RPMI8226 (cell line): ENCODE measurements at regions not wholly inside any gene's neighbourhood (a gene's known extent, or its start where the extent isn't known, plus 50 kb on each side); places are given as distances from the start of the nearest gene placed in this dataset.
A peak's percentile ranks its signal among the peaks of the same experiment; 100 is the strongest.
"Not testable (repeated sequence)": the region's sequence is repeated elsewhere in the genome, so short reads cannot be mapped to it uniquely, and the experiment has no call there.

Source experiments
- DNase-seq: peaks from one replicate; pipeline ENCODE4 v3.0.0-alpha.2; 2015

- DNase-seq = no peak
These were observed 559.0 kb upstream of the NRP1 start for GRCh38 chr10:33893506-33893905.

DNA sequence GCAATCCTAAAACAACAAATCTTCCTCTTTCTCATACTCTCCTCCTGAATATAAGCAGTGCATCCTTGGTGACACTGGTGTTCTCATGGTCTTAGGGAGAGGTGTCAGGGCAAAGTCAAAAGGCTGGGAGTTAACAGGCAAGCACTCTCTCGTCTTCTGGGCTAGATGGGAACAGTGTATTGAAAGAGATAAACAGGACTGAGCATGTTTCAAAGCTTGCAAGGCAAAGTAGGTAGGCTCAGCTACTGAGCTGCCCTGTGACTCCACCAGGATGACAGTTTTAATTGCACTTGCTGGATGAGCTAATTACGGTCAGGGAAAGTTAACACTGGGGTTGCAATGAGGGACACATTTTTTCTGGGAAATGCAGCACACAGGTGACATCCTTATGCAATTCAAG is 554.9 kb upstream of the NRP1 start:
- DNase-seq = no peak

DNA sequence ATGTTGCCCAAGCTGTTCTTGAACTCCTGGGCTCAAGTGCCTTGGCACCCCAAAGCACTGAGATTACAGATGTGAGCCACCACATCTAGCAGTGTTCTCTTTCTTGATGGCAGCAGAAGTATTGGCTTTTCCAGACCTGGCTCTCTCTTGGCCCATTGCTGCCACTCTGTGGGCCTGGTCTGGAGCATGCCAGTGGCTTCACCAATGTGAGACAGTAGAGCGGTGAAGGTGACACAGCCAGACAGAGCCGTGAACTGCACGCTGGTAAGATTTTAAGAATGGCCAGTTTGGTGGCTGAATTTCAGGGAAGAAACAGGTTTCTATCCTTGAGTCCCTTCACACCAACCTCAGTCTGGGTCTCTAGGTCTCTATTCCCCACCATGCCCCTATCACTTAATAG is 552.7 kb upstream of the NRP1 start:
- no peak for DNase-seq

DNA sequence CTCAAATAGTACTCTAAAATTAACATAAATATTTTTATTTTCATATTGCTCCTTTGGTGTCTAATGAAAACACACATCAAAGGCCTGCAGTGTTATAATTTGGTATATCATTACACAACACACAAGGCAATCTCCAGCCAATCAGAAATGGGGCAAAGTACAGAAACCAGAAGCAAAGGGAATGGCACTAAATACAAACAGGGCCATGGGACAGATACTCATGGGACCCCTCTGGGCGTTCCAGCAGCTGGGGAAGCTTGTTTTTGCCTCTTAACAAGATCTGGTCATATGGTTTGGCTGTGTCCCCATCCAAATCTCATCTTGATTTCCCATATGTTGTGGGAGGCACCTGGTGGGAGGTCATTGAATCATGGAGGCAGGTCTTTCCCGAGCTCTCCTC is 551.8 kb upstream of the NRP1 start:
- no peak for DNase-seq

GRCh38 chr10:33884604-33885003 is 550.1 kb upstream of the NRP1 start:
- no peak for DNase-seq

- no peak for DNase-seq
These were observed 549.4 kb upstream of the NRP1 start for GRCh38 chr10:33883881-33884280.

- DNase-seq = no peak
These were observed 548.5 kb upstream of the NRP1 start for GRCh38 chr10:33882996-33883395.

DNA sequence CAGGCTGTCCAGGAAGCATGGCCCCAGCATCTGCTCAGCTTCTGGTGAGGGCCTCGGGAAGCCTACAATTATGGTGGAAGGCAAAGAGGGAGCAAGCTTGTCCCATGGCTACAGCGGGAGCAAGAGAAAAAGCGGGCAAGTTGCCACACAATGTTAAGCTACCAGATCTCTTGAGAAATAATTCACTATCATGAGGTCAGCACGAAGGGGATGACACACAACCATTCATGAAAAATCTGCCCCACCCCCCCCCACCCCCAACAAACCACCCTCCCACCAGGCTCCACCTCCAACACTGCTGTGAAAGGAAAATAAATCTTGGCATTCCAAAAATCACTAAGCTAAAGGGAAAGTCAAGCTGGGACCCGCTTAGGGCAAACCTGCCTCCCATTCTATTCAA is 545.8 kb upstream of the NRP1 start:
- DNase-seq = no peak

DNA sequence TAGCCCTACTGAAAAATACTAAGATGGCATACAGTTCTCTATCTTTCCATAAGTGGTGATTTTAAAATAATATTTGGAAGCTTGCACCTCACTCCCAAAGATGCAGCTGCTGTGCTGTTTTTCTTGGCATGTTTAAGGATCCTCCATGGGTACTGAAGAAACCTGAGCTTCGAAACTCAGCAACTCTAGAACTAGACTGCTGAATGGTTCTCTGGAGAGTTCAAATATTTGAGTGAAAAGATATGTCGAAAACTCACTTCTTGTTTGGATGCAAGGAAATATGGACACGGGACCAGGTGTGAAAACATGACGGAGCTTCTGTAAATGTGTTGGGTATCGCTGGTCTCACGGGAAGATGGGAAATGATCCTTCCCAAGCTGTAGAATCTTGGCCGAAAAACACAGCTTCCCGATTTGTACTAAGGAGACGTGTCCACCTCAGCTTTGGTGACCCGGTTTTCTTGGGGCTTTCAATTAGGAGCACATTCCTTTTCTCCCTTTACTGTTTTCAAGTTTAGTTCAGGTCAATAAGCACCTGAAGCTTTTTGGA is 543.8 kb upstream of the NRP1 start:
- DNase-seq = no peak

DNA sequence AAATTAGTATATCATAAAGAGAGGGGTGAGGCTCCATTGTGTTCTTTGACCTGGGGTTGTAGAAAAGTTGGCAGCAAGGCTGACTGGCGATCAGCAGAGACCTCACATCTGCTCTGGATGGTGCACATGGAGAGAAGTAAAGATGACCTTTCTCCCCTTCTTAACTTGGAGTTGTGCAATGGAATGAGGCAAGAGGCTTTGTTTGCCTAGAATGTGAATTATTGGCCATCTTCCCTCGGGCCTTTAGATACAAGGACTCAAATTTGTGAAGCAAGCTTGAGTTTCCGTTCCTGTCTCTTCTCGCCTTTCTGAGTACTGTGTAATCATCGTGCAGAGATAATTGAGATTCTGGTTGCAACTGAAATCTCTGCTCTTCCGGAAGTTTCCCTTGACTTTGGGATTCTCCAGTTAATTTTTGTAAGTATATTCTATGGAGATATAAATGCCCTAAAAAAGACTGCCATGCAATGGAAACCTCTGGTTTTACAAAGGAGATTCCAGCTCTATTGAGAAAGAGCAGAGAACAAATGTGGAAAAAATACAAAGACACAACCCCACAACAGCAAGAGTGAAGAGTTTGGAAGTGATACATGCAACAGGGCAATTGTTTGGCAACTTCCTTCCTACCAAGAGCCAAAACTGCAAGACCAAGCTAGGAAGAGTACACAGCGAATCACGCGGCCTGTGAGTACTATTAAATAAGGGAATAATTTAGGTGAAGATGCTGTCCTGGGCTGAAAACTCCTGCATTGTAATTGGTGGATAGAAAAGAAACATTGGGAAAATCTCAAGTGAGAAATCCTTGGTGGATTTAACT is 542.3 kb upstream of the NRP1 start:
- DNase-seq = no peak

DNA sequence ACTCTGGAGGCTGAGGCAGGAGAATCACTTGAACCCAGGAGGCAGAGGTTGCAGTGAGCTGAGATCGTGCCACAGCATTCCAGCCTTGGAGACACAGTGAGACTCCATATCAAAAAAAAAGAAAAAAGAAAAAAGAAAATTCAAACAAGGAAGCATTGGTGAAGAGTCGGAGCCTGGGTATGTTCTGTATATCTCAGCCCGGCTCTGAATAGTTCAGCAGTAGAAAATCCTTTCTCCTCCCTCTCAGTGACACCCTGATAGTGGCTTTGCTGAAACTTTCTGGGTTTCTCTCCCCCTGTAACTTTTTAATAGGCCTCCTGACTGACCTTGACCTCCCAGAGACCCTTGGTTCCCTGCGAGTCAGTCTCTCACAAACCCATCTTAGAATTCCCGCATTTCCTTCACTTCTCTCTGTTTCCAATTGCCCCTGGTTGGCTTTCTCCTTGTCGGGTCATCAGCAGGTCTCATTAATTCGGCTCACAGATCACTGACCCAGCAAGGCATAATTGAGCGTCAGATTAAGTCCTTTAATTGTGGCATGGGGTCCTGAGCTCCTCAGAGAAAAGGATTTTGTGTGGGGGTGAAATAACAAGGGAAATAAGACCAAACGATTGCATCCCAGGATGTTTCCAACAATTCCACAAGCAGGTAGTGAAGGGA is 541.6 kb upstream of the NRP1 start:
- DNase-seq = no peak

DNA sequence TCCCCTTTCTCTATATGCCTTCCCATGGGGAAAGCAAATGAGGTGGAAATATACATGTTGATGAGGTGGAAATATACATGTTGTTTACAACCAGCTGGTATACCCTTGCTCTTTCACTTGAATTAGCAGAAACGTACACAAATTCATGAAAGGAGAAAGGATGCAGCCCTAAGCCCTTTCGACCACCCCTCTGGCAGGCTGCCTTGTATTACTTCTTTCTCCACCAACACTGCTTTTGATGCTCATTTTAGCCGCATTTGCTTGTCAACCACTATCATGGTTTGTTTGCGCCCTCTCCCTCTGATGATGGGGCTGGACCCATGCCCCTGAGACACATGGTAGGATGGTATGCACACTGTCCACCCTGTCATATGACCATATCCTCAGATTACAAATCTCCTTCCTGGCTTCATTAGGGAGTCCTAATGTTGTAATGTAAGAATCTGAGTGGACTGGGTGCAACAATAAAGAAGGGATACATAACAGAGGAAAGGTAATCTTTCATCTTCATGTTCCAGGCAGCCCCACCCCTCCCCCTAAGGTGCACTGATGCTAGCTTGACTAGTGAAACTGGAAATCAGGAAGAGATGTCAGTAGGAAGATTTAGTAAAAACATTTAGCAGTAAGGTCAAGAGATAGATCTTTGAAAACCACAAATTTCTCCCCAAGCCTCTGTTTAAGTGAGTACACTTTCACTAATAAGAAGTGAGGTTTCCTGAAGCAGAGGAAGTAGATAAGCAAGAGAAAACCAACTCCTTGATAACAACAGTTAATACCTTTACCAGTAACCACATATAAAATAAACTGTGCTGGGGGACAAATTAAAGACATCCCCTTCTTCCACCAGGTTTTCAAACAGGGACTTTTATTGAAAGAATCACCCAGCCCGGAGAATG is 536.8 kb upstream of the NRP1 start:
- no peak for DNase-seq

- DNase-seq = no peak
These were observed 535.0 kb upstream of the NRP1 start for GRCh38 chr10:33869481-33869880.

- no peak for DNase-seq
These were observed 534.6 kb upstream of the NRP1 start for GRCh38 chr10:33869028-33869427.

DNA sequence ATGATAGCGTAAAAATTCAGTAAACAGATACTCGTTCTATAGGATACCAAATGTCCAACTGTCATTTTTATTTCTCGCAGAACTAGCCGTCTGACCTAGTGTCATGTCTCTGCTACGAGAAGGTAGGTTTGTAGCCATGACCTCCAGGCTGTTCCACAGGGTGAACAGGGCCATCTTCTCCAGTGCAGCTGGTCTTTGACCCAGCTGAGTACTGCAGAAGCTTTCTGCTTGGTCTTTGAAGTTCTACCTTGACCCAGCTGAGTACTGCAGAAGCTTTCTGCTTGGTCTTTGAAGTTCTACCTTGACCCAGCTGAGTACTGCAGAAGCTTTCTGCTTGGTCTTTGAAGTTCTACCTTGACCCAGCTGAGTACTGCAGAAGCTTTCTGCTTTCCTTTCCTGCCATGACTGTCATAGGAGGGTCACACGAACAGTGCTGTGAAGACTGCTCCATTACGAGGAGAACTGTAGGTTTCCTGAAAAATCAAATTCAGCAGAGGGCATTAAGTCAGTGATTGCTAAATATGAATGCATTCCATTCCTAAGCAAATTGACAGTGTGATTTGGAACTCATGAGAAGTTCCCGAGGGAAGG is 532.8 kb upstream of the NRP1 start:
- DNase-seq = not testable (repeated sequence)

GRCh38 chr10:33863352-33863751 is 528.9 kb upstream of the NRP1 start:
- no peak for DNase-seq

GRCh38 chr10:33862536-33863105 is 528.2 kb upstream of the NRP1 start:
- DNase-seq = no peak

GRCh38 chr10:33861833-33862232 is 527.4 kb upstream of the NRP1 start:
- peak; percentile 6 for DNase-seq

GRCh38 chr10:33861016-33861704 is 526.7 kb upstream of the NRP1 start:
- DNase-seq = no peak

GRCh38 chr10:33860552-33860951 is 526.1 kb upstream of the NRP1 start:
- DNase-seq = no peak

DNA sequence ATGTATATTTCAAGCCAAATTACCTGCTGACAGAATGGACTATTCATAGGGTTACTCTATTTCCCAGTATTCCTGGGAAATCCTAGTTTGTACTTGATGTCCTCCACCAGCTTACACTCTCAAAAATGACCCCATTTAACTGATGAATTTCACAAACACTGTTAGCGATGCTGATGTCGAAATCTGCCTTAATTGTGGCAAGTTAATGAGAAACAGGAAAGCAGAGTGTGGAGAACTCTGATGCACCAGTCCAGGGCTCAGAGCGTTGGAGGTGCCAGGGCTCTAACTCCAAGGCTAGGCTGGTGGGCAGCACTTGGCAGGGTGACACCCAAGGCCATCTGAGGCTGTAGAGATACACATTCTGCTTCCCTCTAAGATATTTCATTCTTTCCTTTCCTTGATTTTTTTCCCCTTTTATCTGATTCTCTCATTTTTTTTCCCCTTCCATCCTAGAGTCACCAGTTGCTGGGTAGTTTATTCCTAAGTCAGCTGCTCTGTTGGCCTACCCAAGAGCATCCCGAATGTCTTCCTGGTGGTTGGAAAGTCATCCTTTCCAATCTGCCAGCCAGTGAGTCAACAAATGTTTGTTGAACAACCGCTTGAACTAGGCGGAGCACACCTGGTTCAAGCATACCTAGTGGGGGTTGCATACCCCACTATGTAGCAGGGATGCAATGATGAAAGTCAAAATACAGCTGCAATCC is 525.0 kb upstream of the NRP1 start:
- no peak for DNase-seq
